Small intestine (tissue), 7 donors: ENCODE measurements at regions not wholly inside any gene's neighbourhood (a gene's known extent, or its start where the extent isn't known, plus 50 kb on each side); places are given as distances from the start of the nearest gene placed in this dataset.

Source experiments
- DNase-seq, 2 donors: peaks; one replicate each; pipeline versions ENCODE4 v3.0.0 to v3.0.0-alpha.2; 2013
- FAIRE-seq: peaks from 2 replicates; lab custom pipeline; 2012; peaks lifted over from hg19 to GRCh38; lab: Jason Lieb, UNC
- H3K27ac ChIP-seq, 3 donors: one replicate each; pipeline ENCODE4 v1.5.1; 2013; ENCODE audit warnings: low read length in 2 of 3, mild to moderate bottlenecking in 2 of 3, control low read depth in 1 of 3, inconsistent platforms in 1 of 3, low read depth in 1 of 3, moderate library complexity in 1 of 3
- H3K27me3 ChIP-seq, 3 donors: one replicate each; pipeline ENCODE4 v1.6.1; 2013; ENCODE audit warnings: low read length in 3 of 3, inconsistent platforms in 1 of 3; ENCODE audit not compliant: control insufficient read depth in 3 of 3, insufficient read depth in 3 of 3
- H3K36me3 ChIP-seq, 3 donors: one replicate each; pipeline ENCODE4 v1.6.1; 2013; ENCODE audit warnings: low read length in 3 of 3, inconsistent platforms in 1 of 3, low read depth in 1 of 3, mild to moderate bottlenecking in 1 of 3, moderate library complexity in 1 of 3; ENCODE audit not compliant: control insufficient read depth in 3 of 3, insufficient read depth in 2 of 3
- H3K4me1 ChIP-seq, 3 donors: one replicate each; pipeline ENCODE4 v1.6.1; 2013; ENCODE audit warnings: low read length in 2 of 3, inconsistent platforms in 1 of 3, low read depth in 1 of 3, mild to moderate bottlenecking in 1 of 3, moderate library complexity in 1 of 3; ENCODE audit not compliant: control insufficient read depth in 3 of 3, insufficient read depth in 2 of 3
- H3K4me3 ChIP-seq, 3 donors: one replicate each; pipeline ENCODE4 v1.5.1; 2013; ENCODE audit warnings: low read length in 3 of 3, control low read depth in 1 of 3, inconsistent platforms in 1 of 3, low read depth in 1 of 3, mild to moderate bottlenecking in 1 of 3, moderate library complexity in 1 of 3
- H3K9me3 ChIP-seq, 2 donors: one replicate each; pipeline ENCODE4 v1.6.1; 2013; ENCODE audit warnings: low read depth in 1 of 2, low read length in 1 of 2; ENCODE audit not compliant: control insufficient read depth in 2 of 2, insufficient read depth in 1 of 2
- WGBS, 3 donors: extraction: QIAGEN DNeasy Blood & Tissue Kit; methylation state at CpG; one replicate each; pipeline ENCODE4 v1.1.7; 2013; 5-methylcytosine and 5-hydroxymethylcytosine counted together
- donor health status: healthy with polysubstance abuse.
- donor health status: control.
- donor health status: control.
- donor health status: Bipolar disorder and iron deficiency.
- donor health status: healthy.

GRCh38 chr2:84251651-84252302 lies 207.3 kb downstream of the SUCLG1 start:
- H3K4me1 ChIP-seq: peaks cover 0 to 2% (median 0%) of the 10 kb centered on the region in 3 donors
- 81 to 85% (median 84%) methylated on average over 2 of the region's 2 CpGs for WGBS, 3 donors
- no peaks in the 10 kb centered on the region for H3K36me3 ChIP-seq
- no peak for DNase-seq
- no peaks in the 10 kb centered on the region for H3K9me3 ChIP-seq
- no peaks in the 10 kb centered on the region for H3K27me3 ChIP-seq
- H3K27ac ChIP-seq: no peak overlapping the region
- no peak for FAIRE-seq
- H3K4me3 ChIP-seq: no peak overlapping the region

- no peak overlapping the region for H3K4me3 ChIP-seq
- no peak for FAIRE-seq
- no peak for DNase-seq
- no peak overlapping the region for H3K27ac ChIP-seq
- no peaks in the 10 kb centered on the region for H3K9me3 ChIP-seq
- 70 to 86% (median 84%) methylated on average over 4 of the region's 4 CpGs for WGBS, 3 donors
- no peaks in the 10 kb centered on the region for H3K36me3 ChIP-seq
- H3K27me3 ChIP-seq: no peaks in the 10 kb centered on the region
- H3K4me1 ChIP-seq: peaks cover 0 to 2% (median 0%) of the 10 kb centered on the region in 3 donors
These were observed 209.9 kb downstream of the SUCLG1 start for GRCh38 chr2:84249140-84249539.

GRCh38 chr2:84247532-84247931 lies 211.5 kb downstream of the SUCLG1 start:
- Histone ChIP-seq H3K27me3 (no peaks in the 10 kb centered on the region), H3K4me1 (peaks cover 0 to 2% (median 0%) of the 10 kb centered on the region in 3 donors), H3K36me3 (no peaks in the 10 kb centered on the region), H3K27ac (no peak overlapping the region), H3K4me3 (no peak overlapping the region), H3K9me3 (no peaks in the 10 kb centered on the region)
- FAIRE-seq (no peak), DNase-seq (no peak)
- WGBS, 3 donors: 54 to 61% (median 55%) methylated on average over 3 of the region's 3 CpGs

GRCh38 chr2:84243788-84244733 lies 215.0 kb downstream of the SUCLG1 start:
- Histone ChIP-seq H3K4me3 (no peak overlapping the region), H3K36me3 (no peaks in the 10 kb centered on the region), H3K4me1 (no peaks in the 10 kb centered on the region), H3K9me3 (no peaks in the 10 kb centered on the region), H3K27ac (no peak overlapping the region), H3K27me3 (peaks cover 0 to 2% (median 0%) of the 10 kb centered on the region in 3 donors)
- FAIRE-seq (no peak), DNase-seq (no peak)
- 56 to 81% (median 75%) methylated on average over 9 of the region's 9 CpGs for WGBS, 3 donors

- Histone ChIP-seq H3K27me3 (peaks cover 0 to 2% (median 0%) of the 10 kb centered on the region in 3 donors), H3K9me3 (no peaks in the 10 kb centered on the region), H3K27ac (no peak overlapping the region), H3K4me1 (no peaks in the 10 kb centered on the region), H3K36me3 (no peaks in the 10 kb centered on the region), H3K4me3 (no peak overlapping the region)
- FAIRE-seq (no peak), DNase-seq (no peak)
- 20 to 50% (median 23%) methylated on average over 2 of the region's 2 CpGs for WGBS, 3 donors
These were observed 220.2 kb downstream of the SUCLG1 start for GRCh38 chr2:84238907-84239306.

GRCh38 chr2:84236288-84236687 lies 222.8 kb downstream of the SUCLG1 start:
- Histone ChIP-seq H3K27ac (no peak overlapping the region), H3K27me3 (peaks cover 0 to 2% (median 0%) of the 10 kb centered on the region in 3 donors), H3K4me1 (no peaks in the 10 kb centered on the region), H3K36me3 (no peaks in the 10 kb centered on the region), H3K4me3 (no peak overlapping the region), H3K9me3 (no peaks in the 10 kb centered on the region)
- DNase-seq (no peak), FAIRE-seq (no peak)
- WGBS, 3 donors: 77 to 83% (median 83%) methylated on average over 7 of the region's 7 CpGs

- peaks cover 0 to 1% (median 0%) of the 10 kb centered on the region in 3 donors for H3K27me3 ChIP-seq
- H3K4me1 ChIP-seq: no peaks in the 10 kb centered on the region
- no peaks in the 10 kb centered on the region for H3K9me3 ChIP-seq
- no peak overlapping the region for H3K4me3 ChIP-seq
- DNase-seq (no peak), FAIRE-seq (no peak)
- no peaks in the 10 kb centered on the region for H3K36me3 ChIP-seq
- WGBS, 3 donors: 67 to 78% (median 75%) methylated on average over 6 of the region's 6 CpGs
- no peak overlapping the region for H3K27ac ChIP-seq
These were observed 225.0 kb downstream of the SUCLG1 start for GRCh38 chr2:84234103-84234502.

GRCh38 chr2:84231478-84231877 lies 227.6 kb downstream of the SUCLG1 start:
- Histone ChIP-seq H3K27me3 (no peaks in the 10 kb centered on the region), H3K4me3 (no peak overlapping the region), H3K36me3 (no peaks in the 10 kb centered on the region), H3K4me1 (no peaks in the 10 kb centered on the region), H3K27ac (no peak overlapping the region), H3K9me3 (no peaks in the 10 kb centered on the region)
- DNase-seq: no peak
- FAIRE-seq: no peak
- 81 to 94% (median 81%) methylated on average over 1 of the region's 1 CpG for WGBS, 3 donors
